ENCODE measurements at regions not wholly inside any gene's neighbourhood (a gene's known extent, or its start where the extent isn't known, plus 50 kb on each side); places are given as distances from the start of the nearest gene placed in this dataset.

DNA sequence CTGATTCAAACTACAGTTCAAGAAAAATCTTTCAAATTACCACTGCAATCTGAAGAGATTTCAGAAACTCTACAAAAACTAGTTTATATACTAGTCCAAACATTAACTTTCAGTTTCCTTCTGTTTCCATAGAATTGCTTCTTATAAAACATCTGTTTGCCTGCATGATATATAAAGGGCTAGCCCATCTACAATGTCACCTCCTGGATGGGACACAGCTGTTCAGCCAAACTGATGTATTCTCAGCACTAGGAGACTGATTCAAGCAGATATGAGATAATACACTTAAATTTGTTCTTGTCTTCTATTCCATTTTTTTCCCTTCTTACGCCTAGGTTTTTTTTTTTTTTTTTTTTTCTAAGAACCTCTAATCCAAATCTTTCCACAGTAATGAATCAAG, 1569.7 kb upstream of the IGFBP7 start:
- no peak overlapping the region for H3K27ac ChIP-seq (ENCODE audit: low read depth, low read length)
- H3K9me3 ChIP-seq (ENCODE audit: control insufficient read depth, insufficient read depth, low read length), result no peaks in the 10 kb centered on the region
- TF ChIP-seq EZH2phosphoT487 (IDR thresholded peaks at IDR 0.05; ENCODE audit: borderline replicate concordance, low read length), result no peak
- TF ChIP-seq, protein P1, sequence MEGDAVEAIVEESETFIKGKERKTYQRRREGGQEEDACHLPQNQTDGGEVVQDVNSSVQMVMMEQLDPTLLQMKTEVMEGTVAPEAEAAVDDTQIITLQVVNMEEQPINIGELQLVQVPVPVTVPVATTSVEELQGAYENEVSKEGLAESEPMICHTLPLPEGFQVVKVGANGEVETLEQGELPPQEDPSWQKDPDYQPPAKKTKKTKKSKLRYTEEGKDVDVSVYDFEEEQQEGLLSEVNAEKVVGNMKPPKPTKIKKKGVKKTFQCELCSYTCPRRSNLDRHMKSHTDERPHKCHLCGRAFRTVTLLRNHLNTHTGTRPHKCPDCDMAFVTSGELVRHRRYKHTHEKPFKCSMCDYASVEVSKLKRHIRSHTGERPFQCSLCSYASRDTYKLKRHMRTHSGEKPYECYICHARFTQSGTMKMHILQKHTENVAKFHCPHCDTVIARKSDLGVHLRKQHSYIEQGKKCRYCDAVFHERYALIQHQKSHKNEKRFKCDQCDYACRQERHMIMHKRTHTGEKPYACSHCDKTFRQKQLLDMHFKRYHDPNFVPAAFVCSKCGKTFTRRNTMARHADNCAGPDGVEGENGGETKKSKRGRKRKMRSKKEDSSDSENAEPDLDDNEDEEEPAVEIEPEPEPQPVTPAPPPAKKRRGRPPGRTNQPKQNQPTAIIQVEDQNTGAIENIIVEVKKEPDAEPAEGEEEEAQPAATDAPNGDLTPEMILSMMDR (IDR thresholded peaks at IDR 0.05; ENCODE audit: low read depth, low read length, poor library complexity, severe bottlenecking), result no peak

DNA sequence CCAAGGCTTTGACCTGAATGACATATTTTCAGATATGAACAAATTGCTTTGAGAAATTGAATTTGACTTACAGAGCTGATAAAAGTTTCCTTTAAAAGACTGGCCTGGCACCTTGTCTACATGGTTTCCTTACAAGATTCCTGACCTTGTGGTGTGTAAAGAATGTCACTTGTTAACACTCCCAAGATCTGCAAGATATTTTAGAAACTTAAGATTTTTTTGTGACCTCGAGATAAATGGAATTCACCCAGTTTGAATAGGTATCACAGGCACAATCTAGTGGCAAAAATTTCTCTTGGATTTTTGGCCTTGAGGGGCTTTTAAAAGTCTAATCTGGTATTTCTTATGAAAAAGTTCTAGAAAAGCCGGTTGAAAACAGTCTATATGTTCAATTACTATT, 1568.9 kb upstream of the IGFBP7 start:
- H3K27me3 ChIP-seq (ENCODE audit: control insufficient read depth, low read length), result no peaks in the 10 kb centered on the region
- H3K4me2 ChIP-seq (ENCODE audit: low read length), result no peak overlapping the region
- no peak for TF ChIP-seq EZH2phosphoT487 (IDR thresholded peaks at IDR 0.05; ENCODE audit: borderline replicate concordance, low read length)
- TF ChIP-seq, protein P1 (IDR thresholded peaks at IDR 0.05; ENCODE audit: low read depth, low read length, poor library complexity, severe bottlenecking), result no peak
- H3K36me3 ChIP-seq (ENCODE audit: control insufficient read depth, low read length), result no peaks in the 10 kb centered on the region
- H3K9me3 ChIP-seq (ENCODE audit: control insufficient read depth, insufficient read depth, low read length), result no peaks in the 10 kb centered on the region
- no peaks in the 10 kb centered on the region for H4K20me1 ChIP-seq (ENCODE audit: control insufficient read depth, insufficient read depth, low read depth, low read length)
- no peaks in the 10 kb centered on the region for H3K79me2 ChIP-seq (ENCODE audit: control insufficient read depth, low read length)
- H3F3A ChIP-seq (ENCODE audit: control insufficient read depth, insufficient read depth), result no peaks in the 10 kb centered on the region
- no peaks in the 10 kb centered on the region for H3K4me1 ChIP-seq (ENCODE audit: control insufficient read depth, low read length)
- H3K27ac ChIP-seq (ENCODE audit: low read depth, low read length), result no peak overlapping the region
- H3K9me2 ChIP-seq (replicated peaks; ENCODE audit: control insufficient read depth, low read length), result no peaks in the 10 kb centered on the region
- no peak overlapping the region for H3K4me3 ChIP-seq (ENCODE audit: low read length)

More for the DNA sequence above, 1569.7 kb upstream of the IGFBP7 start:
- no peaks in the 10 kb centered on the region for H3K4me1 ChIP-seq (ENCODE audit: control insufficient read depth, low read length)
- no peaks in the 10 kb centered on the region for H3F3A ChIP-seq (ENCODE audit: control insufficient read depth, insufficient read depth)
- no peaks in the 10 kb centered on the region for H3K79me2 ChIP-seq (ENCODE audit: control insufficient read depth, low read length)
- H3K36me3 ChIP-seq (ENCODE audit: control insufficient read depth, low read length), result no peaks in the 10 kb centered on the region
- H4K20me1 ChIP-seq (ENCODE audit: control insufficient read depth, insufficient read depth, low read depth, low read length), result no peaks in the 10 kb centered on the region
- H3K9me2 ChIP-seq (replicated peaks; ENCODE audit: control insufficient read depth, low read length), result no peaks in the 10 kb centered on the region
- H3K4me2 ChIP-seq (ENCODE audit: low read length), result no peak overlapping the region
- H3K4me3 ChIP-seq (ENCODE audit: low read length), result no peak overlapping the region
- H3K27me3 ChIP-seq (ENCODE audit: control insufficient read depth, low read length), result no peaks in the 10 kb centered on the region

DNA sequence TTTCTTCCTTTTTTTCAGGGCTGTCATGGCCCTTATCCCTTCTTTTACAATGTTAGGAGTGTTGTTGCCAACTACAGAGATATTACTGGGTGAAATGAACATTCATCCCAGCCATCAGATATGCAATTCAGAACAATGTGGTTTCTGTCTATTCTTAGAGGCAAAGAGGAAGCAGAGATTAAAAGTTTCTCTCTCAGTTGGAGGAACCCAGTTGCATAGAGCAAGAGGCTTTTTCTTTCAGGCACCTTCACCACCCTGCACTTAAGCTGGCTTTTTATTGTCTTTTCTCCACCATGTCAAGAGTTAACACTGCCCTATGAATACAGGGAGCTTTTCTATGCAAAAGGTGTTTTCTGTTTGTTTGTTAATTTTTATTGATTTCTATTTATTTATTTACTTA, 1559.6 kb upstream of the IGFBP7 start:
- H3K9me2 ChIP-seq (replicated peaks; ENCODE audit: control insufficient read depth, low read length), result no peaks in the 10 kb centered on the region
- H3K36me3 ChIP-seq (ENCODE audit: control insufficient read depth, low read length), result no peaks in the 10 kb centered on the region
- H3K27ac ChIP-seq (ENCODE audit: low read depth, low read length), result no peak overlapping the region
- no peaks in the 10 kb centered on the region for H3K4me1 ChIP-seq (ENCODE audit: control insufficient read depth, low read length)
- no peaks in the 10 kb centered on the region for H3F3A ChIP-seq (ENCODE audit: control insufficient read depth, insufficient read depth)
- H3K4me2 ChIP-seq (ENCODE audit: low read length), result no peak overlapping the region
- H3K27me3 ChIP-seq (ENCODE audit: control insufficient read depth, low read length), result no peaks in the 10 kb centered on the region
- H3K79me2 ChIP-seq (ENCODE audit: control insufficient read depth, low read length), result no peaks in the 10 kb centered on the region
- H4K20me1 ChIP-seq (ENCODE audit: control insufficient read depth, insufficient read depth, low read depth, low read length), result no peaks in the 10 kb centered on the region
- no peak overlapping the region for H3K4me3 ChIP-seq (ENCODE audit: low read length)
- TF ChIP-seq EZH2phosphoT487 (IDR thresholded peaks at IDR 0.05; ENCODE audit: borderline replicate concordance, low read length), result no peak
- no peaks in the 10 kb centered on the region for H3K9me3 ChIP-seq (ENCODE audit: control insufficient read depth, insufficient read depth, low read length)

DNA sequence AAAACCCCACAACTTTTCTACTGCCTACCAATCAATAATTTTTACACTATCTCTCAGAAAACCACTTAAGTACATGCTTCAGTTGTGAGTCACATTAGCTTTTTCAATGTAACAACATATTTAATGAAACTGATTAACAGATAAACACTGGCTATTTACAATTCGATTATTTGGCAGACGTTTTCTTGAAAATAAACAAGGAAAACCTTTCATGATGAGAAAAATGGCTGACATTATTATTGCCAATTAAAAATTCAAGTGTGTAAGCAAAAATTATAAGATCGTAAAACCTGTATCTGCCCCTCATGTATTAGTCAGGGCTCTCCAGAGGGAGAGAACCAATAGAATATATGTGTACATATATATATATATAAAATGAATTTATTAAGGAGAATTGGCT, 1555.5 kb upstream of the IGFBP7 start:
- Histone ChIP-seq H3K27ac (ENCODE audit: low read depth, low read length) (no peak overlapping the region), H3F3A (ENCODE audit: control insufficient read depth, insufficient read depth) (no peaks in the 10 kb centered on the region), H3K9me3 (ENCODE audit: control insufficient read depth, insufficient read depth, low read length) (no peaks in the 10 kb centered on the region), H3K36me3 (ENCODE audit: control insufficient read depth, low read length) (no peaks in the 10 kb centered on the region), H3K27me3 (ENCODE audit: control insufficient read depth, low read length) (no peaks in the 10 kb centered on the region), H3K4me2 (ENCODE audit: low read length) (no peak overlapping the region), H3K79me2 (ENCODE audit: control insufficient read depth, low read length) (no peaks in the 10 kb centered on the region), H3K4me3 (ENCODE audit: low read length) (no peak overlapping the region), H3K9me2 (replicated peaks; ENCODE audit: control insufficient read depth, low read length) (no peaks in the 10 kb centered on the region), H4K20me1 (ENCODE audit: control insufficient read depth, insufficient read depth, low read depth, low read length) (no peaks in the 10 kb centered on the region), H3K4me1 (ENCODE audit: control insufficient read depth, low read length) (no peaks in the 10 kb centered on the region)
- TF ChIP-seq EZH2phosphoT487 (IDR thresholded peaks at IDR 0.05; ENCODE audit: borderline replicate concordance, low read length), result no peak
- TF ChIP-seq, protein P1 (IDR thresholded peaks at IDR 0.05; ENCODE audit: low read depth, low read length, poor library complexity, severe bottlenecking), result no peak

Measured in DOHH2 (cell line).